Skin epidermis (tissue), 12 donors: ENCODE measurements at regions not wholly inside any gene's neighbourhood (a gene's known extent, or its start where the extent isn't known, plus 50 kb on each side); places are given as distances from the start of the nearest gene placed in this dataset.
"Not testable (repeated sequence)": the region's sequence is repeated elsewhere in the genome, so short reads cannot be mapped to it uniquely, and the experiment has no call there.

Experiments used
- H3K27ac ChIP-seq, 21 experiments: fragments of 200-600 bp; sonication (generic) in 11 of 21; one replicate each; pipeline ENCODE4 v1.5.0; 2020; ENCODE audit warnings: mild to moderate bottlenecking in 3 of 21, inconsistent platforms in 2 of 21, moderate library complexity in 2 of 21
- H3K4me3 ChIP-seq, 7 experiments: fragments of 200-600 bp; sonication (generic) in 2 of 7; one replicate each; pipeline ENCODE4 v1.5.0; 2020; ENCODE audit warnings: inconsistent platforms in 2 of 7, mild to moderate bottlenecking in 2 of 7, moderate library complexity in 1 of 7

DNA sequence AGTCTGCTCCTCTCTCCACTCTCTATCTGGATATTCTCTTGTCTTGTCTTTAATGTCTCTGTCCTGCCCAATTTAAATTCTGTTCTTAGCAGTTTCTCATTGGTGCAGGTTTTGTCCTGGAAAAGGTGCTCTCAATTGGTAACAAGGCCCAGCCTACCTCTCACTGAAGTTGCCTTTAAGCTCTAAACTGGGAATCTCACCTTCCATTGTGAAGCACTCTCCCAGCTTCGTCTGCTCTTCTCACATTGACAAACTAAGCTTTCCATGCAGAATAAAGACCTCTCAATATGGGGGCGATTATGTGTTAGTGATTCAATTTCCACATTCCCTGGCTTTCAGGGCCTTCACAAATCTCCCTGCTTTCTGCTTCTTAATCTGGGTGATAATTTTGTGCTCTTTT lies 1712.2 kb downstream of the GRIK2 start:
- Histone ChIP-seq H3K4me3 (no peak overlapping the region), H3K27ac (no peak overlapping the region)

DNA sequence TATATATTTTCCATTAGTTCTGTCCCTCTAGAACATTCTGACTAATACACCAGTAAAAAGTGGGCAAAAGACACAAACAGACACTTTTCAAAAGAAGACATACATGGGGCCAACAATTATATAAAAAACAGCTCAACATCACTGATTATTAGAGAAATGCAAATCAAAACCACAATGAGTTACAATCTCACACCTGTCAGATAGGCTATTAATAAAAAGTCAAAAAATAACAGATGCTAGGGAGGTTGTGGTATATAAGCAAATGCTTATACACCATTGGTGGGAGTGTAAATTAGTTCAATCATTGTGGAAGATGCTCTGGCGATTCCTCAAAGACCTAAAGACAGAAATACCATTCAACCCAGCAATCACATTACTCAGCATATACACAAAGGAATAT lies 1707.8 kb downstream of the GRIK2 start:
- Histone ChIP-seq H3K27ac (no peak overlapping the region), H3K4me3 (no peak overlapping the region)

DNA sequence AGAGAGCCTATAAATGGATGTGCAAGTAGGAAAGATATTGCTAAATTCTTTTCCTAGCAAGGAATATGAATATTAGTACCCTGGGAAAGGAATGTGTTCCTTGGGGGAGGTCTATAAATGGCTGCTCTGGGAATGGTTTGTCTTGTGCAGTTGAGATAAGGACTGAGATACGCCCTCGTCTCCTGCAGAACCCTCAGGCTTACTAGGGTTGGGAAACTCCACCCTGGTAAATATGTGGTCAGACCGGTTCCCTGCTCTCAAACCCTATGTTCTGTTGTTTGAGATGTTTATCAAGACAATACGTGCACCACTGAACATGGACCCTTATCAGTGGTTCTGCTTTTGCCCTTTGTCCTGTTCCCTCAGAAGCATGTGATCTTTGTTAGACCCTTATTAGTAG lies 1698.9 kb downstream of the GRIK2 start:
- not testable (repeated sequence) for H3K4me3 ChIP-seq, H3K27ac ChIP-seq

DNA sequence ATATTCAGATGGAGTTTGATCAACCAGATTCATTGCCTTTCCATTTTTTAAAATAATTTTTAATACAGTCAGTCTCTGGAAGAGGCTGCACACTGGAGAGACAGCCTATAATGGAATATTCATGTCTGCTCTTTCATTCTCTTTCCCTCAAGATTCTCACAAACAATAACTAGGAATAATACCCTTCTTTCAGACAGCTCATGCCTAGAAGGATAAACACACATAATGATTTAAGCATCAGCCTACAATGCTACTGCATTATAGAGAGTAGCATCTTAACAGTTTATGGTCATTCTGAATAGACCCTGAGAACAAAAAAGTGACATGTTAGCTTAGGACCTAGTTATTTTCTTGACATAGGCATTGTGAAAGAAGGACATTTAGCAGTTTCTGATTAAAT lies 1692.3 kb downstream of the GRIK2 start:
- no peak overlapping the region for H3K4me3 ChIP-seq
- H3K27ac ChIP-seq: no peak overlapping the region

DNA sequence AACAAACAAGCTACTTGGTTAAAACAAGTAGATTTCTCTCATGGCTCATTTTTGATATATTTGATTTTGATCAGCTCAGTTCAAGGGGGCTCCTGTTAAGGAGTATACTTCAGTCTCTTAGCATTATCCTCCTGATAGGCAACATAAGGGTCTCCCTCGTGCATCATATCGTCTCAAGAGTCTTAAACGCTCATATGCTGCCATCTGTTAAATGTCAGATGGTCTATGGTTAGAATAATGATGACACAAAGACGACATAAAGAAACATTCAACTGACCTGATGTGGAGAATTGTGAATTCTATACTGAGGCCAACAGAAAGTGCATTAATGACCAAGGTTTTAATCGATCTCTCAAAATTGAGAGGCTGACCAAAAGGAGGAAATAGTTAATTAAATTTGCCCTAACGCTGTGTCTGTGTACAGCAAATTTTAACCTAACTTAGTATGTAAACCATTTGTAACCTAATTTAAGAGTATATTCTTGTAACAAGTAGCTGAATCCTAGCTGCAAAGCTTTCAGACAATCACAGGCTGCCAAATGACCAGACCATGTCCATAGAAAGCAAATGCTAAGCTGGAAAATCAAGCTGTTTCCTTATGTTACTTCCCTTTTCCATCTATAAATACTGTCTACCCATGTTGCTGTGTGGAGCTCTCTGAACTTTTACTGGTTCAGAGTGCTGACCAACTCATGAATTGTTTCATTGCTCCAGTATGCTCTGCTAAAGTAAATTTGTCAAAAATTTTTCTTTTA lies 1688.5 kb downstream of the GRIK2 start:
- no peak overlapping the region for H3K4me3 ChIP-seq
- no peak overlapping the region for H3K27ac ChIP-seq

DNA sequence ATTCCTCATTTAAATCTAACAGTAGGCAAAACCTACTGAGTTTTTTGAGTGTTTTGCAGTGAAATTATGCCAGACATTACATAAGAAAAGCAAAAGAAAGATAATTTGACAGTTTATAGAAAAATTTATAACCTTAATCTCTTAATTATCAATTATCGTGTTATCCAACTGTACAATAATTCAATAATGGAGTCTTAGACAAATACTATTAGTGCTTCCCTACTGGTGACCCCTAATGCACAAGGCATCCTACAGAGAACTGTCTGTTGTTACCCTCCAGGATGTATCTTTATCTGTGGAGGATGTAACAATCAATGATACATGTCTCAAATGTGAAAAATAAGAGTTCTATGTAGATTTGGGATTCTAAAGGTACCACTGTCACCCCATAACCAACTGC lies 1687.6 kb downstream of the GRIK2 start:
- no peak overlapping the region for H3K27ac ChIP-seq

DNA sequence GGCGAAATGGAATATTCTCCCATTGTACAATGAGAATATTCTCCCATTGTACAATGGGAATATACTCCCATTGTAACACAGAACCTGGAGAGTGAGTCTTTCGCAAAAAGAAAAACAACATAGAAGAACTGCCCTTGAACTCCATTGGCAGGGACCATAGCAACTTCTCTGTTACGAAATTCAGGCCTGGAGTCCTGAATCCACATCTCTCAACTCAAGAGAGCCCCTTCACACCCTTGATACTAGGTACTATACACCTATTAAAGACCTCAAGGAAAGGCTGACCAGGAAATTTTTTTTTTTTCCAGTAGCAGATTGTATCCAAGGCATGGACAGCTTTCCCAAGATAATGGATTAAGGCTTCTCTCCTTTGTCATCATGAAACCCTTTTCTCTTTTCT lies 1687.0 kb downstream of the GRIK2 start:
- Histone ChIP-seq H3K27ac (no peak overlapping the region), H3K4me3 (no peak overlapping the region)

More for the DNA sequence above, 1687.6 kb downstream of the GRIK2 start:
- no peak overlapping the region for H3K4me3 ChIP-seq

DNA sequence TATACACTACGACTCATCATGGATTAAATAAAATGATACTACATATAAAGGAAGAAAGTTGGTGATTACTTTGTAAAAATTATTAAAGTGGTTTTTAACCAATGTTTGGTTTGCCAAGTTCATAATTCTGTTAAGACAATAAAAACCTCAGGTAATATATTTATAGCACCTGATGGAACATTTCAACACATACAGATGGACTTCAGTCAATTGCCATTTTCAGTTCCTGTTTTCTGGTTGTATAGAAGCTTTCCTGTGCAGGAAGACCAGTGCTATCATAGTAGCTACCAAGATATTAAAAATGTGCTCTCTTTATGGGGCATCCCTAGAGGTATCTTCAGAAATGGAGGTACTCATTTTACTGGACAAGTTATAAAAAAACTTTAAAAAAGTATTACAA lies 1686.4 kb downstream of the GRIK2 start:
- Histone ChIP-seq H3K4me3 (no peak overlapping the region), H3K27ac (no peak overlapping the region)

DNA sequence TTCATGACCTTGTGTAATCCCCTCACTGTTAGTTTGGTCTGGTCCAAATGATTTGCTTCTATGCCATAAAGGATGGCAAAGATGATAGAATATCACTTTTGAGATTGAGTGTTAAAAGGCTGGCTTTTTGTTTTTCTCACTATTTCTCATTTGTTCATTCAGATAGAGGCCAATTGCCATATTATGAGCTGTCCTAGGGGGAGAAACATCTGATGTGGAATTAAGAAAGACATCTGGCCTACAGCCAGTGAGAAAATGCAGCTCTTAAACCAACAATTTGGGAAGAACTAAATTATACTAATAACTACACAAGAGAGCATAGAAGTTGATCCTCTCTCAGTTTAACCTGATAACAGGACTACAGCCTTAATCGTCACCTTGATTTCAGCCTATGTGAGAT lies 1668.6 kb downstream of the GRIK2 start:
- H3K4me3 ChIP-seq: no peak overlapping the region
- no peak overlapping the region for H3K27ac ChIP-seq

DNA sequence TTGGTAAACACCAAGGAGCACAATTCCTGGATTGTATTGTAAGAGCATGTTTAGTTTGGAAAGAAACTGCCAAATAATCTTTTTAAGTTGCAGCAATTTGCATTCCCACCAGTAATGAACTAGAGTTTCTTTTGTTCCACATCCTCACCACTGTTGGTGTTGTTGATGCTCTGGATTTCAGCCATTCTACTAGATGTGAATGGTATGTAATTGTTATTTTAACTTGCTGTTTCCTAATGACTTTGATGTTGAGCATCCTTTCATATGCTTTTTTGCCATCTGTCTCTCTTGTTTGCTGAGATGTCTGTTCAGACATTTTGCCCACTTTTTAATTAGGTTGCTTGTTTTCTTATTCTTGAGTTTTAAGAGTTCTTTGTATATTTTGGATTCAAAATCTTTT lies 1654.1 kb downstream of the GRIK2 start:
- Histone ChIP-seq H3K4me3 (no peak overlapping the region), H3K27ac (no peak overlapping the region)

DNA sequence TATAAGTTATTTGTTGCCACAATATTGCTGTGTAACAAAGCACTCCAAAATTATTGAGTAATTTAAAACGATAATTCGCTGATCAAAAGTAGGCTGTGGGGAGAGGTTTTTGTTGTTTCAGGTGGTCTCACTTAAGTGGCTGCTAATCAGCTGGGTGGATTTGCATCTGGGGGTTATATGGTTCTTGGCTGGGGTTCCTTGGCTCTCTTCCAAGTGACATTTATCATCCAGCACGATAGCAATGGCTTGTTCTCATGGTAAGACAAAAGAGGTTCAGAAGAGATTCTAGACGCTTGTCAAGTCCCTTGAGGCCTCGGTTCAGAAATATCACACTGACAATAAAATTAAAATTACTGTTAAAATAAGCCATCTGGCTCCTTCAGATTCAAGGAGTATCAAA lies 1648.8 kb downstream of the GRIK2 start:
- Histone ChIP-seq H3K4me3 (no peak overlapping the region), H3K27ac (no peak overlapping the region)

DNA sequence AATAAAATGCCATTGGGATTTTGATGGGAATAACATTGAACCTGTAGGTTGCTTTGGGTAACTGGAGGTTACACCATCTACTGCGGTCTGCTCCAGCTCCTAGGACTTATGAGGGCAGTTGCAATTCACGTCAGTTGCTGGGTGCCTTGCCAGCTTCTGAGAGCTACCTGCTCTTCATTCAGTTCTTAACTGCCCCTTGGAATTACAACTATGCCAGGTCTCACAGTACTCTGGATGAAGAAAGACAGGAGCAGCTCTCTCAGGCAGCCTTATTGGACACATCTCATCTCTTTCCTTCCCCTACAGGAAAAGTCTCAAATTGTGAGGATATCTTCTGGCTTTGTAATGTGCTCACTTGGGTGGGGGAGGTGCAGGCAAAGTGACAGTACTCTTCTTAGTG lies 1643.3 kb downstream of the GRIK2 start:
- no peak overlapping the region for H3K27ac ChIP-seq
- no peak overlapping the region for H3K4me3 ChIP-seq

DNA sequence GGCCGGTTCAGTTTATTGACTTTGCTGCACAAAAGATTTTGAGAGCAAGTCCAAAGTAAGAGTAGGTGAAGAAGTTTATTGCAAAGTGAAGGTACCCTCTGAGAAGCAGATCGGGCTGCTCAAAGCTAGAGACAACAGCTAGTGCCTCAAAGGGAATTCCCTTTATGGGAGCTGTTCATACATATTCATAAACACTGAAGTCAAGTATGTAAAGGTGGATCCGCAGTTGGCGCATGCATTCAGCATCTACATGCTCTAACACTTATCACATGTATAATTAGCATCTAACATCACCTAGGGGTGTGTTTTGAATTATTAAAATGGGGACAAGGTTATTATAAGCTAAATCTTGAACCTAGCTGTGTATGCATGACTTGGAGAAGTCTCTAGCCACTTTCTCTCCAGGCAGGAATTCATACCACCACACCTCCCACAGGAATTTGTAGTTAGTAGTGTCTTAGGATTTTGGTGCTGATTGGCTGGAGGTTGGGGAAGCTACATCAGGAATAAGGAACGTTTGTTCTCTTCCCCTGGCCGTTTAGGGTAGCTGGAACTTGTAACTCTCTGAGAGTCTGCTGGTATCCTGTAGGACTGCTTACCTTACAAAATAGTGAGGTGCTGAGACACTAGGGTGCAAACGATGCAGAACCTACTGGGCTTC lies 1633.9 kb downstream of the GRIK2 start:
- no peak overlapping the region for H3K27ac ChIP-seq

DNA sequence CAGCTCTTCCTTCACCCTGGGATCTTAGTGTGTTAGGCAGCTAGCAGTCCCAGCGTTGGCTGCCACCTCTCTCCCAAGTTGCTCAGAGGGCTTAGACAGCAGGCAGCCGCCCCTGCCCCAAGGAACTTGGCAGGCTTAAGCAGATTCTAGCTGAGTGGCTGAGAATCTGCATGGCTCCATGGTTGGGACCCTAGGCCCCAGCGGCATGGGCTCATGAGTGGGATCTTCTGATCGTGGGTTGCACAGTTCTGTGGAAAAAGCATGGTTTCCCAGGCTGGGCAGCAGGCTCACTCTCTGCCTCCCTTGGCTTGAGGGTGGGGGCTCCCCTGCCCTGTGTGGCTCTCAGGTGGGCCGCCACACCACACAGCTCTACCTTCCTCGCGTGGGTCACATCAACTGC lies 1624.9 kb downstream of the GRIK2 start:
- no peak overlapping the region for H3K27ac ChIP-seq
- no peak overlapping the region for H3K4me3 ChIP-seq

More for the DNA sequence above, 1633.9 kb downstream of the GRIK2 start:
- no peak overlapping the region for H3K4me3 ChIP-seq

DNA sequence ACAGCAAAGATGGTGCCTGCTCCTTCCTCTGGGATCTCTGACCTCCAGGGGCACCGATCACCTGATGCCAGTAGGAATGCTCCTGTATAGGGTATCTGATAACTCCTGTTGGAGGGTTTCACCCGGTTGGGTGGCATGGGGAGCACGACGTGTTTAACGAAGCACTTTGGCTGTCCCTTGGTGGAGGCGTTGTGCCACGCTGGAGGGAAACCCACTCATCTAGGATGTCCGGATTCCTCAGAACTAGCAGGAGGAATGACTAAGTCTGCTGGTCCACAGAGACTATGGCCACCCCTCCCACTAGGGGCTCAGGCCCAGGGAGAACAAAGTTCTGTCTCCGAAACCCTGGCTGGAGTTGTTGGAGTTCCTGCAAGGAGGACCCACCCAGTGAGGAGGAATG lies 1624.4 kb downstream of the GRIK2 start:
- Histone ChIP-seq H3K27ac (no peak overlapping the region), H3K4me3 (no peak overlapping the region)

DNA sequence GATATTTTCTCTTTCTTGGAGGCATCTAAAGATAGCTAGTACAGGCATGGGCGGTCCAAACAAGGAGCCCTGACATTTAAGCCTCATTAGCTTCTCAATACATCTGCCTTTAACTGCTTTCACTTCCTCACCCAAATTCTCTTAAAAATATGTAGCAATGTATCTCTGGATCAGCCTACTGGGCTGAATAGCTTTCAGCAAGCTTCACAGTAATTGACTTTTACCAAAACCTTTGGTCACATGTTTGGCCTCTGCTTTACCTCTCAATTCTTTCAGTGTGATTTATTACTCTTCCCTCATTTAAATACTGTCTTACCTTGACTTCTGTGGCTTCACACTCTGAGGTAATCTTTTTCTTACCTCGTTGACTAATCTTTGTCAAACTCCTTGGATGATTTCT lies 1618.1 kb downstream of the GRIK2 start:
- no peak overlapping the region for H3K4me3 ChIP-seq
- H3K27ac ChIP-seq: no peak overlapping the region

DNA sequence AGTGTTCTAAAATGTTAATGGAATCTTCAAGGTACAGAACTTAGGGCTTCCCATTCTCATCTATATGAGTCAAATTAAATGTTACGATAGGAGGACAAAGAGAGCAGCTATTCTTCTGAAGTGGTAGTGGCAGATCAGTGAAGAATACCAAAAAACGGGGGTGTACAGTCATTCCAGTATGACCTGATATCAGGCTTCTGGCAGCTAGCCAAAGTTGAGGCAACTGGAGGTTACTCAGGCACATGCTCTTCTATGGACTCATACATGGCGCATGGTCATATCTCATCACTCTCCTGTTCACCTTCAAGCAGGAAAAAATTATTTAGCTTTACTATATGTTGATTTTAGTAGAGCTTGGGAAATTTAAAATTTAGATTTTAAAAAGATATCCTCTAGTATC lies 1608.8 kb downstream of the GRIK2 start:
- Histone ChIP-seq H3K27ac (no peak overlapping the region), H3K4me3 (no peak overlapping the region)

DNA sequence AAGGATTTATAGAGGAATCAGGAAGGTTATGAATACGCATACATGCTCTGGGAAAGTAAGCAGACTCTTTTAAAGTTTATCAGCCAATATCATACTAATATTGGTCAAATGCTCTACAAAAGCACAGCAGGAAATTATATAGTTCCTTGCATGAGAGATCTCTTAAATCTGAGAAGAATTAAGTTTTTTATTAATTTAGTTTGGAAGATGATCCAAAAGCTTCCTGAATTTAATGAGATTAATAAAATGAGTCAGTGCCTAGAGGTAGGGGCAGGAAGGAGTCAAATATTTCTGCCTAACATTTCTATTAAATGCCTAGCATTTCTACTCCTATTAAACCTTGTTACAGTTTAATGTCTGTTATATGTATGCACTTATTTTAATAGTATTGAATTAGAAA lies 1608.2 kb downstream of the GRIK2 start:
- Histone ChIP-seq H3K4me3 (no peak overlapping the region), H3K27ac (no peak overlapping the region)

DNA sequence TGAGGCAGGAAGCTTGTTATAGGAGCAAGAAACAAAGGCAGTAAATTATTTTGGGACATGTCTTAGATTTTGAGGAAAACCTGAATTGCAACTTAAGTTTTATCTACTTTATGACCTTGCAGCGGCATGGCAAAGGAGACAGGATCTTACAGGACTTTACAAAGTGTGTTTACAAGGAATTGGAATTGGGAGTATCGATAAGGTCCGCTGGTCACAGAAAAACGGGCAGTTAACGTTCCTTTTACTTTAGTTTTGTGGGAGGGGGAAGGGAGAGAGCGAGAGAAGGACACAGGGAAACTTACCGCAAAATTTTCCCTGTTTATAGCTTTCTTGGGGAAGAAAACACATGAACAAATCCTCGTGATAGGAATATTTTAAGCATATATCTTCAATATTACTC lies 1607.2 kb downstream of the GRIK2 start:
- no peak overlapping the region for H3K4me3 ChIP-seq

DNA sequence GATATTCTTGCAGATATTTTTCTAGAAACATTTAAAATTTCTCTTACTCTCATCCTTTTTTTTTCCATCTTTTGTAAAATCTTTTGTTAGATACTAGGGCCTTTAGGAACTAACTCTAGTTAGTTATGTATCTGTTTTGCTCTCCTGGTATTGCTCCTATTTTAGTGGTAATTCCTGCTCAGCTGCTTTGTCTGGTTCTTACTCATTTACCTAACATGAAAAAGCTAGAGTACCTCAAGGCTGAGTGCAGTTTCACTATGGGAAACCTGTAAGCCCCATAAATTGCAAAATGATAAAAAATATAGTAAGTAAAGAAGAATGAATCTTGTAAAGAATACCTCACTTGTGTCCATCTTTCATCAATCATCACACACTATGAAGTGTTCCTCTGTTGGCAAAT lies 1602.0 kb downstream of the GRIK2 start:
- H3K27ac ChIP-seq: no peak overlapping the region
- no peak overlapping the region for H3K4me3 ChIP-seq

More for the DNA sequence above, 1607.2 kb downstream of the GRIK2 start:
- no peak overlapping the region for H3K27ac ChIP-seq

DNA sequence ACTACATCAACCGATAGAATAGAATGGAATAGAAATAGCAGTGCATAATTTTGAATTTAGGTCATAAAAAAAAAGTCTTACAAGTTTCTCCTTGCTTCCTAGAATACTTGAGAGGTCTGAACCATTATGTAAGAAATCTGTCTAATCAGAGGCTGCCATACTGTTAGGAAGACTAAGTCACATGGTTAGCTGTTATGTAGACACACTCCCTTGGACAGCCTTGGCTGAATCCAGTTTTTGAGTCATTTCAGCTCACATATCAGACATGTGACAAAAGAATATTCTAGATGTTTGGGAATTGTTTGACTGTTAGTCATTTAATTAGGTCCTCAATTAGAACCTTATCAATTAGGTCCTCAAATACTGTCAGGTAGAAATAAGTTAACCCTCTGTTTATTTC lies 1601.4 kb downstream of the GRIK2 start:
- Histone ChIP-seq H3K27ac (no peak overlapping the region), H3K4me3 (no peak overlapping the region)

DNA sequence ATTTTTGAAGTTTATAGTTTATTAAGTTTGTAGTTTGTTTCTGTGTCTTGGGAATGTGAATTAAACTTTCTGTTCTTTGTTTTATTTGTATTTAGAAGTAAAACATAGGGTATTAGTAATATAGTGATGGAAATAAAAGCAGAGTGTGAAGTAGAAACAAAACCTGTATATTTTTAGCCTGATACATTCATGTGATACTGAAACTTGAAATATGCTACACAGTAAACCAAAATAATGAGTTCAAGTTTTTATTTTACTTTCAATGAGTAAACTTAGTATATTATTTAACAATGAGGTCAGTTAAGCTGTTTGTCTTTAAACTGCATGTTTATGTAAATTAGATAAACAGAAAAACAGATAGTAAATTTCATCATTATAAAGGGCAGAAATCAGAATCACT lies 1592.6 kb downstream of the GRIK2 start:
- Histone ChIP-seq H3K4me3 (no peak overlapping the region), H3K27ac (no peak overlapping the region)
